Tibial artery (tissue), 4 donors: ENCODE measurements at regions not wholly inside any gene's neighbourhood (a gene's known extent, or its start where the extent isn't known, plus 50 kb on each side); places are given as distances from the start of the nearest gene placed in this dataset.

Source experiments
- DNase-seq, 2 donors: peaks; one replicate each; pipeline ENCODE4 v3.0.0-alpha.2; 2019
- H3K27ac ChIP-seq, 2 donors: fragments of 200-600 bp; sonication (generic) in 1 of 2; 1 replicate in 1 of 2; 2 replicates in 1 of 2; pipeline ENCODE4 v1.5.1; 2018 to 2019; ENCODE audit warnings: mild to moderate bottlenecking in 1 of 2
- H3K27me3 ChIP-seq, 2 donors: fragments of 200-600 bp; sonication (generic) in 1 of 2; one replicate each; pipeline versions ENCODE4 v1.5.1 to v1.6.0; 2016 to 2019
- H3K36me3 ChIP-seq, 3 donors: fragments of 200-600 bp; sonication (generic) in 2 of 3; one replicate each; pipeline ENCODE4 v1.5.1; 2016 to 2019; ENCODE audit warnings: mild to moderate bottlenecking in 2 of 3
- H3K4me1 ChIP-seq, 4 donors: fragments of 200-600 bp; sonication (generic) in 2 of 4; 1 replicate in 3 of 4; 2 replicates in 1 of 4; pipeline ENCODE4 v1.5.1; 2016 to 2019
- H3K4me3 ChIP-seq, 2 donors: fragments of 200-600 bp; sonication (generic) in 1 of 2; 1 replicate in 1 of 2; 2 replicates in 1 of 2; pipeline ENCODE4 v1.5.1; 2018 to 2019; ENCODE audit warnings: mild to moderate bottlenecking in 2 of 2
- H3K9me3 ChIP-seq, 3 donors: fragments of 200-600 bp; sonication (generic) in 1 of 3; one replicate each; pipeline ENCODE4 v1.5.1; 2016 to 2019
- intact Hi-C: fragments of 100-400 bp; cut with DNase I; formaldehyde crosslinking; loops from one replicate; pipeline ENCODE4 v1.15.0; 2023; ENCODE audit warnings: low total_unique reads
- TF ChIP-seq, protein P1 (sequence below), 2 experiments: fragments of 200-600 bp in 1 of 2; fragments of 450-650 bp in 1 of 2; IDR thresholded peaks; one replicate each; pipeline ENCODE4 v1.5.1; 2017 to 2019; ENCODE audit warnings: antibody characterized with exemption in 2 of 2, mild to moderate bottlenecking in 1 of 2, moderate library complexity in 1 of 2

DNA sequence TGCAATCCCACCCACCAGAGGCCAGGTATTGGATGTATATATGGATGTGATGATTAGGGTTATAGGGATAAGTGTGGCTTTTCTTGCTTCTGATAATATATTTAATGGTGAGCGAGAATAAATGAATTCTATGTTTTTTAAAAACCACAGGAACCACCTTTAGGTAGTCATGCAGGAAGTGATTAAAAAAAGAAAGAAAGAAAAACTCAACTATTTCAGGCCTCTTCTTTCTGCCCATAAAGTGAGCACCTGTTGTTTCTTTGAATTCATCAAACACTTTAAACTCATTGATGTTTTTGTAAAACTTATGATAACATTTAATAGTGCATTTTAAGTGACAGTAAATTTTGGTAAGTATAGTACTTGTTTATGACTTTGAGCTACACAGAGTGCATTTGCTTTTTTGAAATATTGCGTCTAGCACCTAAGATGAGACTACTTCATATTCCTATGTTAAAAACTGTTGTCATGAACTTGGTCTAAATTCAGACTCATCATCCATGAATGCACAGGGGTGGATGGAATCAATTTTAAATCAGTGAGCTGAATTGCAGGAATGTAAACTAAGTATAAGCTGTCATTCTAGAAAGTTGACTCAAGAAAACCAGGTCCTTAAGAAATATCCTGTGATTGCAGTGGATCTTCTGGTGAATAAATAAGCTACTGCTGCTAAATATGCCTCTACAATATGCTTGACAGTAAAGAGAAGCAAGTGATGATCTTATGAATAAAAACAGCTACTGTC is 764.4 kb upstream of the NECTIN3 start:
- Histone ChIP-seq H3K9me3 (no peaks in the 10 kb centered on the region), H3K27me3 (no peaks in the 10 kb centered on the region), H3K36me3 (no peaks in the 10 kb centered on the region), H3K27ac (no peak overlapping the region), H3K4me1 (no peaks in the 10 kb centered on the region), H3K4me3 (no peak overlapping the region)
- no peak for DNase-seq
- intact Hi-C loops, result no loop called here
- TF ChIP-seq, protein P1, sequence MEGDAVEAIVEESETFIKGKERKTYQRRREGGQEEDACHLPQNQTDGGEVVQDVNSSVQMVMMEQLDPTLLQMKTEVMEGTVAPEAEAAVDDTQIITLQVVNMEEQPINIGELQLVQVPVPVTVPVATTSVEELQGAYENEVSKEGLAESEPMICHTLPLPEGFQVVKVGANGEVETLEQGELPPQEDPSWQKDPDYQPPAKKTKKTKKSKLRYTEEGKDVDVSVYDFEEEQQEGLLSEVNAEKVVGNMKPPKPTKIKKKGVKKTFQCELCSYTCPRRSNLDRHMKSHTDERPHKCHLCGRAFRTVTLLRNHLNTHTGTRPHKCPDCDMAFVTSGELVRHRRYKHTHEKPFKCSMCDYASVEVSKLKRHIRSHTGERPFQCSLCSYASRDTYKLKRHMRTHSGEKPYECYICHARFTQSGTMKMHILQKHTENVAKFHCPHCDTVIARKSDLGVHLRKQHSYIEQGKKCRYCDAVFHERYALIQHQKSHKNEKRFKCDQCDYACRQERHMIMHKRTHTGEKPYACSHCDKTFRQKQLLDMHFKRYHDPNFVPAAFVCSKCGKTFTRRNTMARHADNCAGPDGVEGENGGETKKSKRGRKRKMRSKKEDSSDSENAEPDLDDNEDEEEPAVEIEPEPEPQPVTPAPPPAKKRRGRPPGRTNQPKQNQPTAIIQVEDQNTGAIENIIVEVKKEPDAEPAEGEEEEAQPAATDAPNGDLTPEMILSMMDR (IDR thresholded peaks at IDR 0.05), result no peak

DNA sequence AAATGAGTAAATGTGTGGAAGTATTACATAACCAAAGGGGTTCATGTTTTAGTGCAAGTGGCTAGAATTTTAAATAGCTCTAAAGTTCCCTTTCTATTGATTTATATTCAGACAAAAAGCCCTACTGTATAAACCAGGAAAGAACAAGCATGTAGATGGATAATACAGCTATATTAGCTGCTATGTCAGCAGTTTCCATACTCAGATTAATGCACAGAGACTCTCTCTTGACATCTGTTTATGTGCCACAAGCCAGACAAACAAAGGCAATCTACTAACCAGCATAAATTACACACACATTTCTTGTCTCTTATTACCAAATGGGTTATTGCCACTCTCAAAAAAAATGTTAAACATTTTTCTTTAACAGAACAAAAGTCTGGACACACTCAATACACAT is 760.1 kb upstream of the NECTIN3 start:
- intact Hi-C loops, result loop anchor here (10.0 kb wide), 1 partner anchor 577 kb away; no protein-coding TSS in a partner anchor
- H3K36me3 ChIP-seq, result no peaks in the 10 kb centered on the region
- TF ChIP-seq, protein P1 (IDR thresholded peaks at IDR 0.05), result no peak

DNA sequence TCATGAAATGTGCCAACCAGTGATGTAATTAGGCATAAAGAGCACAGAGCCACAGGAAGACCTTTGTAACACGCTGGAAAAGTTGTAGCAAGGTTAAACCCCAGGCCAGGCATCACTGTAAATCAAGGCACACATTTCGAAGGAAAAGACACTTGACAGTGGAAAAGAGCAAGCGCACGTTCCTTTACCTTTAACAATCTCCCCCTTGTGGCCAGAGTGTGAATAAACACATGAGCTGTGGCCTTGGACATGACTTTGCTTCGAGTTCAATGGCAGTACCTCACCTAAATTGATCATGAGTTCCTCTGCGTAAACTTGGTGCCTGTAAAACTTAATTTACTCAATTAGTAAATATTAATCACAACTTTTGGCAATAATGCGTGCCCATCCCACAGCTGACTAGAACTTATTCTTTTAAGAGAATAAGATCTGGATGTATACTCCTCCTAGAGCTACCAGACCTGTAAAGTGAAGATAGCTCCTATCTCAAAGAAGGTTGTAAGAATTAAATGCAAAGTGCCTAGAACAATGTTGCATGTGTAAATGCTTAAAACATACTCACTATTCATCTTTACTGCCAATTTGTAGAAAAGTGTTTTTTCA is 757.0 kb upstream of the NECTIN3 start:
- intact Hi-C loops, result loop anchor here (10.0 kb wide), 1 partner anchor 580 kb away; no protein-coding TSS in a partner anchor
- H3K4me3 ChIP-seq, result no peak overlapping the region

More for the DNA sequence above, 760.1 kb upstream of the NECTIN3 start:
- Histone ChIP-seq H3K9me3 (no peaks in the 10 kb centered on the region), H3K27me3 (no peaks in the 10 kb centered on the region), H3K4me3 (no peak overlapping the region), H3K4me1 (no peaks in the 10 kb centered on the region), H3K27ac (no peak overlapping the region)
- no peak for DNase-seq

DNA sequence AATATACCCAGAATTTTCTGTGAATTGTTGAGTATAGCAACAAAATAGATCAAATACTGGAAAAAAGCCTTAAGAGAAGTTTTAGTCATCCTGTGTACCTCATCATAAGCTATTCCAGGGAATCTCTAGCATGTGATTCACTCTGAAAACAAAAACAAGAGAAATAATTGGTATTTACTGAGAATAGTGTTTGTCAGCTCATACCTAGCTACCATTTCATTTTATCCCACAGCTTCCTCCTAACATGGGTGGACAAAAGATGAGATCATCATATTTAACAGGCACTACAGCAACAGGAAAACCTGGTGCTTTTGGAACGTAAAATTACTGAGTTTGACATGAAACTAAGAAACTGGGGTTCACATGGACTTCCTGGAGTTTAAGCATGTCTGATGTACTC is 753.5 kb upstream of the NECTIN3 start:
- TF ChIP-seq, protein P1 (IDR thresholded peaks at IDR 0.05), result no peak
- intact Hi-C loops, result loop anchor here (10.0 kb wide), 1 partner anchor 583 kb away; no protein-coding TSS in a partner anchor

More for the DNA sequence above, 757.0 kb upstream of the NECTIN3 start:
- TF ChIP-seq, protein P1 (IDR thresholded peaks at IDR 0.05), result peak; percentile 70
- Histone ChIP-seq H3K9me3 (no peaks in the 10 kb centered on the region), H3K36me3 (no peaks in the 10 kb centered on the region), H3K27me3 (no peaks in the 10 kb centered on the region), H3K27ac (no peak overlapping the region), H3K4me1 (no peaks in the 10 kb centered on the region)
- DNase-seq, result peak in 1 of 2 donors; percentile 50

DNA sequence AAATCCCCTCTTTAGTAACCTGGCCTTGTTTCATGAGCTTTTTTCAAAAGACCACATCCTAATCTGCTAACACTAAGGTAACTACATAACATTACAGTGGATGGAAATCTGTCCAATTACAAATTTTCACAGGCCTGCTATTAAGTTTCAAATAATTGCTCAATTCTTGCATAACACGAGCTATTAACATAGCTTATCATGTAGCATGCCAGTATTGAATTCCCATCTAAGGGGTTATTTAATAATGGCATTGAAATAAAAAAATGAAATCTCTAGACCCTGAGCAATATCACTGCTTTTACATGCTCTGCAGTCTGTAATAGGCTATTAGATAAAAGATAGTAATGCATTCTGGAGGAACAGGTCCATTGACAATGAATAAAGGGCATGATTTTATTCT is 748.3 kb upstream of the NECTIN3 start:
- DNase-seq, result no peak
- Histone ChIP-seq H3K4me3 (no peak overlapping the region), H3K27me3 (no peaks in the 10 kb centered on the region), H3K9me3 (no peaks in the 10 kb centered on the region), H3K4me1 (no peaks in the 10 kb centered on the region), H3K27ac (no peak overlapping the region), H3K36me3 (no peaks in the 10 kb centered on the region)
- TF ChIP-seq, protein P1 (IDR thresholded peaks at IDR 0.05), result no peak
- intact Hi-C loops, result no loop called here

More for the DNA sequence above, 753.5 kb upstream of the NECTIN3 start:
- Histone ChIP-seq H3K36me3 (no peaks in the 10 kb centered on the region), H3K9me3 (no peaks in the 10 kb centered on the region), H3K27ac (no peak overlapping the region), H3K4me3 (no peak overlapping the region), H3K27me3 (no peaks in the 10 kb centered on the region), H3K4me1 (no peaks in the 10 kb centered on the region)
- no peak for DNase-seq
